ENCODE measurements at regions not wholly inside any gene's neighbourhood (a gene's known extent, or its start where the extent isn't known, plus 50 kb on each side); places are given as distances from the start of the nearest gene placed in this dataset.

- H3K27ac Mint-ChIP-seq, result no peak overlapping the region
- no peaks in the 10 kb centered on the region for H3K36me3 Mint-ChIP-seq
- H3K9me3 Mint-ChIP-seq, result no peaks in the 10 kb centered on the region
- no peak overlapping the region for H3K4me3 Mint-ChIP-seq
- H3K27me3 Mint-ChIP-seq, result no peaks in the 10 kb centered on the region
- DNase-seq, result no peak
- CTCF ChIA-PET, result no interaction called here
- no peaks in the 10 kb centered on the region for H3K4me1 Mint-ChIP-seq
Observed at GRCh38 chr1:220386494-220387195, 114.4 kb upstream of the RAB3GAP2 start.

- Mint-ChIP-seq H3K4me3 (no peak overlapping the region), H3K9me3 (no peaks in the 10 kb centered on the region), H3K4me1 (no peaks in the 10 kb centered on the region), H3K36me3 (no peaks in the 10 kb centered on the region), H3K27ac (no peak overlapping the region), H3K27me3 (no peaks in the 10 kb centered on the region)
- CTCF ChIA-PET, result no interaction called here
- no peak for DNase-seq
Observed at GRCh38 chr1:220385158-220385557, 112.9 kb upstream of the RAB3GAP2 start.

- Mint-ChIP-seq H3K4me1 (no peaks in the 10 kb centered on the region), H3K9me3 (no peaks in the 10 kb centered on the region), H3K36me3 (no peaks in the 10 kb centered on the region), H3K27me3 (no peaks in the 10 kb centered on the region), H3K4me3 (no peak overlapping the region), H3K27ac (no peak overlapping the region)
- DNase-seq, result no peak
- CTCF ChIA-PET, result no interaction called here
Observed at GRCh38 chr1:220382994-220383393, 110.7 kb upstream of the RAB3GAP2 start.

GRCh38 chr1:220380885-220381284 is 108.6 kb upstream of the RAB3GAP2 start:
- Mint-ChIP-seq H3K4me1 (no peaks in the 10 kb centered on the region), H3K27me3 (no peaks in the 10 kb centered on the region), H3K27ac (no peak overlapping the region), H3K36me3 (no peaks in the 10 kb centered on the region), H3K9me3 (no peaks in the 10 kb centered on the region), H3K4me3 (no peak overlapping the region)
- CTCF ChIA-PET, result no interaction called here
- no peak for DNase-seq

GRCh38 chr1:220378571-220379302 is 106.5 kb upstream of the RAB3GAP2 start:
- Mint-ChIP-seq H3K27ac (no peak overlapping the region), H3K4me1 (no peaks in the 10 kb centered on the region), H3K9me3 (peaks cover 2% of the 10 kb centered on the region), H3K36me3 (no peaks in the 10 kb centered on the region), H3K27me3 (no peaks in the 10 kb centered on the region), H3K4me3 (no peak overlapping the region)
- CTCF ChIA-PET, result interaction anchor here (2.1 kb wide), 1 partner anchor 83 kb away, joined by 5 read pairs; no protein-coding TSS in a partner anchor
- no peak for DNase-seq

- H3K27me3 Mint-ChIP-seq, result no peaks in the 10 kb centered on the region
- H3K36me3 Mint-ChIP-seq, result no peaks in the 10 kb centered on the region
- no peak for DNase-seq
- peaks cover 2% of the 10 kb centered on the region for H3K9me3 Mint-ChIP-seq
- no peaks in the 10 kb centered on the region for H3K4me1 Mint-ChIP-seq
- CTCF ChIA-PET, result no interaction called here
- H3K27ac Mint-ChIP-seq, result no peak overlapping the region
- H3K4me3 Mint-ChIP-seq, result no peak overlapping the region
Observed at GRCh38 chr1:220375715-220376114, 103.5 kb upstream of the RAB3GAP2 start.

- Mint-ChIP-seq H3K4me3 (no peak overlapping the region), H3K9me3 (peaks cover 2% of the 10 kb centered on the region), H3K4me1 (no peaks in the 10 kb centered on the region), H3K36me3 (no peaks in the 10 kb centered on the region), H3K27ac (no peak overlapping the region), H3K27me3 (no peaks in the 10 kb centered on the region)
- CTCF ChIA-PET, result no interaction called here
- no peak for DNase-seq
Observed at GRCh38 chr1:220374449-220374848, 102.2 kb upstream of the RAB3GAP2 start.

- Mint-ChIP-seq H3K4me3 (no peak overlapping the region), H3K9me3 (peaks cover 2% of the 10 kb centered on the region), H3K27ac (no peak overlapping the region), H3K36me3 (no peaks in the 10 kb centered on the region), H3K27me3 (no peaks in the 10 kb centered on the region), H3K4me1 (no peaks in the 10 kb centered on the region)
- DNase-seq, result no peak
- CTCF ChIA-PET, result no interaction called here
Observed at GRCh38 chr1:220372451-220372850, 100.2 kb upstream of the RAB3GAP2 start.

GRCh38 chr1:220371324-220371723 is 99.1 kb upstream of the RAB3GAP2 start:
- no peaks in the 10 kb centered on the region for H3K27me3 Mint-ChIP-seq

GRCh38 chr1:220370041-220370700 is 97.9 kb upstream of the RAB3GAP2 start:
- H3K36me3 Mint-ChIP-seq, result no peaks in the 10 kb centered on the region
- no peaks in the 10 kb centered on the region for H3K27me3 Mint-ChIP-seq
- H3K4me1 Mint-ChIP-seq, result no peaks in the 10 kb centered on the region
- H3K4me3 Mint-ChIP-seq, result no peak overlapping the region
- CTCF ChIA-PET, result no interaction called here
- no peak overlapping the region for H3K27ac Mint-ChIP-seq
- DNase-seq, result no peak
- H3K9me3 Mint-ChIP-seq, result no peaks in the 10 kb centered on the region

More at GRCh38 chr1:220371324-220371723, 99.1 kb upstream of the RAB3GAP2 start:
- CTCF ChIA-PET, result no interaction called here
- no peaks in the 10 kb centered on the region for H3K36me3 Mint-ChIP-seq
- H3K4me3 Mint-ChIP-seq, result no peak overlapping the region
- DNase-seq, result no peak
- H3K9me3 Mint-ChIP-seq, result peaks cover 2% of the 10 kb centered on the region
- no peak overlapping the region for H3K27ac Mint-ChIP-seq
- H3K4me1 Mint-ChIP-seq, result no peaks in the 10 kb centered on the region

GRCh38 chr1:220369511-220369910 is 97.3 kb upstream of the RAB3GAP2 start:
- Mint-ChIP-seq H3K36me3 (no peaks in the 10 kb centered on the region), H3K4me3 (no peak overlapping the region), H3K27me3 (no peaks in the 10 kb centered on the region), H3K4me1 (no peaks in the 10 kb centered on the region), H3K9me3 (no peaks in the 10 kb centered on the region), H3K27ac (no peak overlapping the region)
- CTCF ChIA-PET, result no interaction called here
- DNase-seq, result no peak

- Mint-ChIP-seq H3K4me1 (no peaks in the 10 kb centered on the region), H3K4me3 (no peak overlapping the region), H3K27me3 (no peaks in the 10 kb centered on the region), H3K9me3 (no peaks in the 10 kb centered on the region), H3K27ac (no peak overlapping the region), H3K36me3 (no peaks in the 10 kb centered on the region)
- DNase-seq, result no peak
- CTCF ChIA-PET, result no interaction called here
Observed at GRCh38 chr1:220368352-220369265, 96.4 kb upstream of the RAB3GAP2 start.

- no peaks in the 10 kb centered on the region for H3K36me3 Mint-ChIP-seq
- no peak overlapping the region for H3K27ac Mint-ChIP-seq
- H3K27me3 Mint-ChIP-seq, result no peaks in the 10 kb centered on the region
- CTCF ChIA-PET, result no interaction called here
- no peaks in the 10 kb centered on the region for H3K9me3 Mint-ChIP-seq
- H3K4me3 Mint-ChIP-seq, result no peak overlapping the region
- H3K4me1 Mint-ChIP-seq, result no peaks in the 10 kb centered on the region
- DNase-seq, result no peak
Observed at GRCh38 chr1:220367833-220368232, 95.6 kb upstream of the RAB3GAP2 start.

- DNase-seq, result no peak
- no peaks in the 10 kb centered on the region for H3K9me3 Mint-ChIP-seq
- H3K4me1 Mint-ChIP-seq, result no peaks in the 10 kb centered on the region
- no peaks in the 10 kb centered on the region for H3K36me3 Mint-ChIP-seq
- no peak overlapping the region for H3K27ac Mint-ChIP-seq
- no peak overlapping the region for H3K4me3 Mint-ChIP-seq
- H3K27me3 Mint-ChIP-seq, result no peaks in the 10 kb centered on the region
- CTCF ChIA-PET, result no interaction called here
Observed at GRCh38 chr1:220366269-220366668, 94.0 kb upstream of the RAB3GAP2 start.
